T-helper 9 cell (primary cell): ENCODE measurements at regions not wholly inside any gene's neighbourhood (a gene's known extent, or its start where the extent isn't known, plus 50 kb on each side); places are given as distances from the start of the nearest gene placed in this dataset.

ENCODE experiments used
- DNase-seq: peaks from one replicate; pipeline ENCODE4 v3.0.0-alpha.2; 2020

- DNase-seq: no peak
These were observed 279.2 kb upstream of the SKOR2 start for GRCh38 chr18:47530695-47531094.

- no peak for DNase-seq
These were observed 276.9 kb upstream of the SKOR2 start for GRCh38 chr18:47528343-47528742.

- DNase-seq: no peak
These were observed 274.7 kb upstream of the SKOR2 start for GRCh38 chr18:47526147-47526546.

- no peak for DNase-seq
These were observed 270.9 kb upstream of the SKOR2 start for GRCh38 chr18:47522359-47522758.

- DNase-seq: no peak
These were observed 268.8 kb upstream of the SKOR2 start for GRCh38 chr18:47520263-47520662.

- no peak for DNase-seq
These were observed 268.2 kb upstream of the SKOR2 start for GRCh38 chr18:47519706-47520105.

- no peak for DNase-seq
These were observed 267.8 kb upstream of the SKOR2 start for GRCh38 chr18:47519277-47519676.

- DNase-seq: no peak
These were observed 262.2 kb upstream of the SKOR2 start for GRCh38 chr18:47513614-47514013.

GRCh38 chr18:47512726-47513435 lies 261.4 kb upstream of the SKOR2 start:
- no peak for DNase-seq

GRCh38 chr18:47512056-47512455 lies 260.6 kb upstream of the SKOR2 start:
- no peak for DNase-seq

GRCh38 chr18:47510831-47511230 lies 259.4 kb upstream of the SKOR2 start:
- DNase-seq: no peak

GRCh38 chr18:47507651-47508050 lies 256.2 kb upstream of the SKOR2 start:
- no peak for DNase-seq

GRCh38 chr18:47506897-47507296 lies 255.4 kb upstream of the SKOR2 start:
- no peak for DNase-seq

GRCh38 chr18:47501946-47502345 lies 250.5 kb upstream of the SKOR2 start:
- DNase-seq: no peak

GRCh38 chr18:47500930-47501329 lies 249.5 kb upstream of the SKOR2 start:
- no peak for DNase-seq

- DNase-seq: no peak
These were observed 241.2 kb upstream of the SKOR2 start for GRCh38 chr18:47492691-47493090.

- no peak for DNase-seq
These were observed 239.4 kb upstream of the SKOR2 start for GRCh38 chr18:47490882-47491281.

GRCh38 chr18:47485221-47485797 lies 233.8 kb upstream of the SKOR2 start:
- no peak for DNase-seq

GRCh38 chr18:47484068-47484467 lies 232.6 kb upstream of the SKOR2 start:
- no peak for DNase-seq

GRCh38 chr18:47480166-47480565 lies 228.7 kb upstream of the SKOR2 start:
- DNase-seq: no peak

GRCh38 chr18:47471784-47472183 lies 220.3 kb upstream of the SKOR2 start:
- DNase-seq: no peak

- no peak for DNase-seq
These were observed 219.5 kb upstream of the SKOR2 start for GRCh38 chr18:47470941-47471340.

- DNase-seq: no peak
These were observed 218.1 kb upstream of the SKOR2 start for GRCh38 chr18:47469576-47469975.

- DNase-seq: no peak
These were observed 210.5 kb upstream of the SKOR2 start for GRCh38 chr18:47461977-47462376.

GRCh38 chr18:47461406-47461948 lies 210.0 kb upstream of the SKOR2 start:
- DNase-seq: no peak
